HG03159 (cell line): ENCODE measurements at regions not wholly inside any gene's neighbourhood (a gene's known extent, or its start where the extent isn't known, plus 50 kb on each side); places are given as distances from the start of the nearest gene placed in this dataset.

ENCODE experiments used
- ATAC-seq: cut with Tn5 transposase; IDR thresholded peaks from one replicate; pipeline ENCODE4 v1.9.1; 2021; ENCODE audit warnings: mild to moderate bottlenecking, moderate library complexity; ENCODE audit not compliant: unreplicated experiment

- ATAC-seq = no peak
Observed at GRCh38 chr3:175911937-175912336, 1052.8 kb downstream of the NAALADL2 start.

GRCh38 chr3:175902226-175902625 is 1043.1 kb downstream of the NAALADL2 start:
- ATAC-seq = no peak

GRCh38 chr3:175898194-175898593 is 1039.1 kb downstream of the NAALADL2 start:
- ATAC-seq = no peak

DNA sequence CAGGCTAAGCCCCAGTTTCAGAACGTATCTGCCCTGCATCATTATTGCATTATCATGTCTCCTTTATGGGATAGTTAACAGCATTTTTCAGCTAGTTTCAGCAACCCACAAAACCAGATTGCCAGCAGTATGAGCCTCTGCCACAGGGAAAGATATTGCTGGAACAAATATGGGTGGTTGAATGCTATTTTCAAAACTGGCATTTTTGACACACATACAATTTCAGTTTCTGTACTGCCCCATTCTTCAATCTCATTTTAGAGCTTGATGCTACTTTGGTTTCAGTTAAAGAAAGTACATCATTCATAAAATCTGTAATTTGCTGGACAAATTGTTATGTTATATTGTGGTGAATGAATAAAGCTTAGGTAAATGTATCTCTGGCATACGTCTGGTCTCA is 1037.5 kb downstream of the NAALADL2 start:
- ATAC-seq = no peak

DNA sequence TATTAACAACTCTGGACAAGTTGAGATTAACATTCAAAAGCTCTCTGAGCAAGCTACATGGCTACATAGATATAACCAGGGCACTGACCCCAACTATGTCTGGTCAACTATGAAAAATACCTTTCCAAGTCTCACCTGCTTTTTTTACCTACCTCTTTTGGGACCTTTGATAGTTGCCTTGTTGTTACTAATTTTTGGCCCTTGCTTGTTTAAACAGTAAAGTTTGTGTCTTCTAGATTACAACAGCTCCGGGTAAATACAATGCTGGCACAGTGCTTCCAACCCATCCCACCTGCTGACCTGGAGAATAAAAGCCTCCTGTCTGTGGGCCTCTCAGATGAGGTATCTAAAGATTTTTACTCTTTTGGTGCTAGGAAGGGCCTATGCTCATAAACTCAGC is 1036.6 kb downstream of the NAALADL2 start:
- ATAC-seq = no peak

DNA sequence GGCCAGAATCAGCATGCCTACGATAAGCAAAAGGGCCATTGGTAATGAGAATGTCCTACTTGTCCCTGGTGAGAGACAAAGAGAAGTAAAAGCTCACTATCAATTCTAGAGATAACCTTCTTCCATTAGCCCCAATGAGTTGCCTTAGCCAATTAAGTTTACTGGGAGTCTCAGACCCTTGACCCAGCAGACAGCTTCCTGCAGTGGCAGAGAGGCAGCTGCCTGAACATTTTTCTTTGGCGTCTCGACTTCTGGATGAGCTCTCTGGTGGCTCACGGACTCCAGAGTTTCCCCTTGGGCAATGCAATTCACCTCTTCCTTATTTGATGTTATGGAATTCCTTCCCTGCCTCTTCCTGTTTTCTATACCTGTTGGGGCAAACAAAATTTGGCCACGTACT is 1034.4 kb downstream of the NAALADL2 start:
- ATAC-seq = no peak

GRCh38 chr3:175890066-175890465 is 1030.9 kb downstream of the NAALADL2 start:
- ATAC-seq = no peak

DNA sequence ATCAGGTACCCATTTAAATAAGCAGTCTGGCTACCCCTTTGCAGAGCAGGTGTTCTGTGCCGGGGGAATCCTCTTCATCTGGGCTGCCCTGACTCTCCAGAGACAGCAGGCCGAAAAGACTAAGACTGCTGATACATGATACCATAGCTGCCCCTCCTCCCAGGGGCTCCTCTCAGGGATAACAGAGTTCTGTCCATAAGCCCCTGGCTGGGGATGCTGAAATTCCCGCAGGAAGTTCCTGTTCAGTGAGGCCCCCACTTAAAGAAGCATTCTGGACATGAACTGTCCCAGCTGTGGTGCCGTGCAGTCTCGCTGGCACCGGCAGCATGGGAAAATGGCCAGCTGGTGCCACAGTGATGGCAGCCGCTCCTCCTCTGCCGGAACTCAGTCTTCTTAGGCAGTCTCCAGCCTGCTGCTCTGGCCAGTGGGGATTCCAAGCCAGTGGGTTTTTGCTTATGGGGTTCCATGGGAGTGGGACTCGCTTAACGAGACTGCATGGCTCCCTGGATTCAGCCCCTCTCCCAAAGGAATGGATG is 1026.2 kb downstream of the NAALADL2 start:
- ATAC-seq = no peak

DNA sequence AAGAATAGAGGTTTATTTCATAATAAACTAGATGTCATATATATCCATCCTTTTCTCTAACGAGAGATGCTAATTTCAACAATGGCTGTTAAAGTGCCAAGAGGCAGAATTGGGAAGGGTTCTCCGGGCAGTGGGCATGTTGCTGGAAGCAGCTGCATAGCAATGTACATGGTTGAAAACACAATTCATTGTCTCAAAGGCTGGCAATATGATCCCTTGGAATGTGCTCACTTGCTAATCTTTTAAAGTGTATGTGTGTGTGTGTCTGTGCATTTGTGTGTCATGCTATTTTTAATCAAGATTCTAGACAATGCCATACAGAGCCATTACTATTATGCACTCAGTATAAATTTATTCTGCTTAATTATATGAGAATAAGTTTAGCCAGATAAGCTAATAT is 1020.3 kb downstream of the NAALADL2 start:
- ATAC-seq = no peak

- peak; percentile 83 for ATAC-seq
Observed at GRCh38 chr3:175869404-175869803, 1010.3 kb downstream of the NAALADL2 start.

- ATAC-seq = no peak
Observed at GRCh38 chr3:175868626-175869025, 1009.5 kb downstream of the NAALADL2 start.

GRCh38 chr3:175865724-175866123 is 1006.6 kb downstream of the NAALADL2 start:
- ATAC-seq = no peak

DNA sequence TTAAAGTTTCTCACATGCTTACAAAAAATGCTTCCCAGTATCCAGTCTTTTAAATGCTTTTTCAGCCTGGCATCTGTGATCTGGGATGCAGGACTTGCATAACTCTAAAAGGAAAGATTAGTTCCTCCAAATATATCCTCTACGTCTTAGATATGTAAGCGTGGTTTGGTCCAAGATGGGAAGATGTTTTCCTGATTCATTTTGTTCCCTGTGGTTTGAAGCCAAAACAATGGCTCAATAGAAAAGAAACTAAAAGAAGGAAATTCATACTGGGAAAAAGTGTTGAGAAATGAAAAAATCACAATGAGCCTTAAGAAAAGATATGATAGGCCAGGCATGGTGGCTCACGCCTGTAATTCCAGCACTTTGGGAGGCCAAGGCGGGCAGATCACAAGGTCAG is 1002.8 kb downstream of the NAALADL2 start:
- no peak for ATAC-seq
